ENCODE measurements at regions not wholly inside any gene's neighbourhood (a gene's known extent, or its start where the extent isn't known, plus 50 kb on each side); places are given as distances from the start of the nearest gene placed in this dataset.
A peak's percentile ranks its signal among the peaks of the same experiment; 100 is the strongest.

DNA sequence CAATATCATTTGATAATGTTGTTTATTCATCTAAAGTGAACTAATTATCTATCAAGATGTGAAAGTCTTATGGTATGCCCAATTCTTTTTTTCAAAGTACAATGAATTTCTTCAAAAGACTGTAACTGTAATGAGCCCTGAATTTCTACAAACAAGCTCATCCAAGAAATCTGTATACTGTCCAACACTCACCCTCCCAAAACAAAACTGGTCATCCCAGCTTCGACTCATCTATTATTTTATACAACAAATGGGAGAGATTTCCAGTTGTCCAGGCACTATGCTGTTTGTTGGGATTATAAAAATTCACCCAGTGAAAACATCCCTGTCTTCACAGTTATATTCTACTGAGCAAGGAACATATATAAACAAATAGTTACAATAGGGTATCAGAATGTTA, 806.9 kb downstream of the TNS3 start:
- CTCF ChIA-PET, result no interaction called here
- Histone ChIP-seq H3K14ac (replicated peaks; ENCODE audit: low read depth, low read length) (no peak overlapping the region), H2BK120ac (ENCODE audit: low read depth, low read length) (no peak overlapping the region), H3K9me3 (ENCODE audit: control insufficient read depth, insufficient read depth, low read length) (no peaks in the 10 kb centered on the region), H2AK5ac (ENCODE audit: low read depth, low read length) (no peak overlapping the region), H4K20me1 (ENCODE audit: insufficient read depth, low read length) (no peaks in the 10 kb centered on the region), H3K4me3 (ENCODE audit: insufficient read depth, low read depth, low read length) (no peak overlapping the region), H2AFZ (replicated peaks; ENCODE audit: low read length, poor library complexity) (no peak overlapping the region), H2BK5ac (ENCODE audit: low read depth, low read length, poor library complexity, severe bottlenecking) (peak overlapping the region; percentile 61), H4K5ac (ENCODE audit: low read depth, low read length) (no peak overlapping the region), H3K18ac (ENCODE audit: low read depth, low read length) (peak overlapping the region; percentile 52; the same call in 1 of the 2 replicates), H3K4me2 (ENCODE audit: low read depth, low read length) (no peak overlapping the region), H2AK9ac (replicated peaks; ENCODE audit: low read depth, low read length, poor library complexity) (no peak overlapping the region), H4K91ac (ENCODE audit: insufficient read depth, low read depth, low read length) (no peak overlapping the region), H3K4me1 (ENCODE audit: control insufficient read depth, insufficient read depth, low read length) (no peaks in the 10 kb centered on the region), H4K8ac (ENCODE audit: low read depth in 2 of 2, low read length in 2 of 2) (no peak overlapping the region), H3K79me1 (ENCODE audit: low read depth in 1 of 2, low read length in 2 of 2) (no peaks in the 10 kb centered on the region), H3K56ac (ENCODE audit: extremely low read depth, insufficient read depth, low read length) (no peak overlapping the region), H3K27me3 (ENCODE audit: control insufficient read depth, insufficient read depth, low read length) (no peaks in the 10 kb centered on the region), H3K4ac (ENCODE audit: low read depth, low read length) (no peak overlapping the region), H2BK20ac (ENCODE audit: low read depth, low read length) (no peak overlapping the region), H3K27ac (ENCODE audit: insufficient read depth, low read length) (no peak overlapping the region), H3K36me3 (ENCODE audit: control insufficient read depth, insufficient read depth, low read length) (no peaks in the 10 kb centered on the region), H3K23ac (ENCODE audit: low read depth, low read length) (no peak overlapping the region), H3K9ac (ENCODE audit: low read depth, low read length) (no peak overlapping the region), H3K9me1 (ENCODE audit: insufficient read depth, low read length) (no peaks in the 10 kb centered on the region), H2BK15ac (ENCODE audit: low read depth, low read length) (no peak overlapping the region)
- no TSS peak for BruUV-seq (replicated peaks)
- DNase-seq (no peak), ATAC-seq (ENCODE audit: low read depth) (0 out of 2 replicates have a peak, but pooled peaks have one; percentile 14)
- dilution Hi-C loops (cut with HindIII; ENCODE audit: low sequenced_read_pairs, unreplicated experiment), result no loop called here
- in situ Hi-C loops (cut with MboI; ENCODE audit: low sequenced_read_pairs), result no loop called here
- intact Hi-C loops (cut with micrococcal nuclease), result loop anchor here (5.0 to 10.0 kb wide), 4 partner anchors 157 to 420 kb away; no protein-coding TSS in a partner anchor
- TF ChIP-seq, protein P1, sequence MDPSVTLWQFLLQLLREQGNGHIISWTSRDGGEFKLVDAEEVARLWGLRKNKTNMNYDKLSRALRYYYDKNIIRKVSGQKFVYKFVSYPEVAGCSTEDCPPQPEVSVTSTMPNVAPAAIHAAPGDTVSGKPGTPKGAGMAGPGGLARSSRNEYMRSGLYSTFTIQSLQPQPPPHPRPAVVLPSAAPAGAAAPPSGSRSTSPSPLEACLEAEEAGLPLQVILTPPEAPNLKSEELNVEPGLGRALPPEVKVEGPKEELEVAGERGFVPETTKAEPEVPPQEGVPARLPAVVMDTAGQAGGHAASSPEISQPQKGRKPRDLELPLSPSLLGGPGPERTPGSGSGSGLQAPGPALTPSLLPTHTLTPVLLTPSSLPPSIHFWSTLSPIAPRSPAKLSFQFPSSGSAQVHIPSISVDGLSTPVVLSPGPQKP (IDR thresholded peaks at IDR 0.05; ENCODE audit: borderline replicate concordance, low read depth, low read length), result no peak
- no peak for TF ChIP-seq SMC3 (IDR thresholded peaks at IDR 0.05; ENCODE audit: low read depth, low read length)
- TF ChIP-seq, protein P2, sequence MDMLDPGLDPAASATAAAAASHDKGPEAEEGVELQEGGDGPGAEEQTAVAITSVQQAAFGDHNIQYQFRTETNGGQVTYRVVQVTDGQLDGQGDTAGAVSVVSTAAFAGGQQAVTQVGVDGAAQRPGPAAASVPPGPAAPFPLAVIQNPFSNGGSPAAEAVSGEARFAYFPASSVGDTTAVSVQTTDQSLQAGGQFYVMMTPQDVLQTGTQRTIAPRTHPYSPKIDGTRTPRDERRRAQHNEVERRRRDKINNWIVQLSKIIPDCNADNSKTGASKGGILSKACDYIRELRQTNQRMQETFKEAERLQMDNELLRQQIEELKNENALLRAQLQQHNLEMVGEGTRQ (IDR thresholded peaks at IDR 0.05; ENCODE audit: low read depth, low read length), result no peak
- TF ChIP-seq RCOR1 (IDR thresholded peaks at IDR 0.05; ENCODE audit: insufficient replicate concordance, low read length), result no peak
- WGBS, 2 experiments (ENCODE audit: extremely low coverage in 2 of 2, insufficient read length in 1 of 2), result no CpG with 5 or more reads among the region's 1 CpG
- POLR2A ChIA-PET (ENCODE audit: unreplicated experiment), result no interaction called here

Measured in IMR-90 (cell line).